ENCODE measurements at regions not wholly inside any gene's neighbourhood (a gene's known extent, or its start where the extent isn't known, plus 50 kb on each side); places are given as distances from the start of the nearest gene placed in this dataset.

DNA sequence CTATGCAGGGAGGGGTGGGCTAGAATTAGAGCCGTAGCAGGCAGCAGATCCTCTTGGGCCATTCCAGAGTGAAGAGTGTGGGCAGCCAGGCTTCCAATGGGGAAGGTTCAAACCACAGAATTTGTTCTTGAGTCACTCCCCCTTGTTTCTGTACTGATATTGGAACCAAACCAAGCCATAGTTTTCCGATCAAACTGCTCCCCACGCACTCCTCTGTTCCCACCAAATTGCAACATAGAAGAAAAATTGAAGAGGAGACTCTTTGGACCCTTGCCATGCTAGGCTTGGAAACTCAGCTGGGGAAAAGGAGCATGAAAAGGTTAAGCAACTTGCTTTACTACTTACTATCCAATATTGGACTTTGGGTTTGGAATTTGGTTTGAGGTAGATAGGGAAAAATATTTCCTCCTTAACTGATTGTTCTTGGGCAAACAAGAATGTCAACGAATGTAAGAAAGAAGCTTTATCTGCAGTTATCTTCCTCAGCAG lies 165.8 kb upstream of the NR3C1 start:
- Histone ChIP-seq H3K4me1 (no peaks in the 10 kb centered on the region), H3K9me3 (no peaks in the 10 kb centered on the region), H3K4me3 (no peak overlapping the region), H3K27me3 (ENCODE audit: low read depth) (no peaks in the 10 kb centered on the region), H3K36me3 (replicated peaks) (no peaks in the 10 kb centered on the region)
- DNase-seq (ENCODE audit: low spot score in 2 of 2): no peak
- in situ Hi-C loops (cut with MboI; ENCODE audit: low sequenced_read_pairs): no loop called here

DNA sequence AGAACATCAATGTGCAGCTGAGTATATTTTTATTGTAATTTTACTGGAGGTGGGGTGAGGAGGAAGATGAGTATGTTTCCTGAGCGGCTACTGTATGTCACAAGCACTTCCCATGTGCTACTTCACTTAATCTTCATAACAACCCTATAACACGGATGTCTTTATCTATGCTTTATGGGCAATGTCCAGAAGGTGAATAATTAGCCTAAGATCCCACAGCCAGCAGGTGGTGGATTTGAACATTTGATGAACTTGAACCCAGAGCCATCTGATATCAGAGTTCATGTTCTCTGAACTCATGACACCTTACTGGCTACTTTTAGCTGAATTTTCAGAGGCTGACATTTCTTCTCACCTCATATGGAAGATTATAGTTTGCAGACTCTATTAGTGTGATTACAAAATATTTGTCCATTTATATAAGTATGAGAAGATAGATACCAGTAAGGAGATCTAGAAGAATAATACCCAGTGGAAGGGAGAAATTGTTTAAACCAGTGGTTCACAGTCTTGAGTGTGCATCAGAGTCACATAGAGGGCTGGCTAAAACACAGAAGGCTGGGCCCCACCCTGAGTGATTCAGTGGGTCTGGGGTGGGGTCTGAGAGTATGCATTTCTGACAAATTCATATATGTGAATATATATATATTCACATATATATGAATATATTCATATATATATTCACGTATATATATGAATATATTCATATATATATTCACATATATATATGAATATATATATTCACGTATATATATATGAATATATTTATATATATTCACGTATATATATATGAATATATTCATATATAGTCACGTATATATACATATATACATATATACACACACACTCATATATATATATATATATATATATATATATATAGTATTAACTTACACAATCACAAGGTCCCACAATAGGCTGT lies 164.4 kb upstream of the NR3C1 start:
- no peak for DNase-seq (ENCODE audit: low spot score in 2 of 2)
- Histone ChIP-seq H3K9me3 (no peaks in the 10 kb centered on the region), H3K36me3 (replicated peaks) (no peaks in the 10 kb centered on the region), H3K4me3 (no peak overlapping the region), H3K4me1 (no peaks in the 10 kb centered on the region), H3K27me3 (ENCODE audit: low read depth) (no peaks in the 10 kb centered on the region)
- in situ Hi-C loops (cut with MboI; ENCODE audit: low sequenced_read_pairs): no loop called here

DNA sequence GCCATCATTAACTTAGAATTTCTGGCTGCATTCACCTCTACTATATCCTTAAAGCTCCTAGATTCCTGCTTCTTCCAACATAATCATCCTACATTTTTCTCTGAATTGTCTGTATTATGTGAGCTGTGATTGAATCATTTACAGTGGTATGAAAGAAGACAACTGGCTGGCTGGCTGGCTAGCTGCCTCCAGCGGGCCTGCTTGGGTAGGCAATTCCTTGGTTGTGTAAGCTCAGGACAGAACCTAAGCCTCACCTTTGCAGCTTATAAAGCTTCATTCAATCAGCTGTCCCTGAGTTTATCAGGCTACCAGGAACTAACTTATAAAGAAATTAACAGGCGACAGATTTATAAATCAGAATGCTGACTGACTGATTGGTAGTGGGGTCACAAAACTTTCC lies 162.7 kb upstream of the NR3C1 start:
- H3K9me3 ChIP-seq: no peaks in the 10 kb centered on the region
- no peaks in the 10 kb centered on the region for H3K4me1 ChIP-seq
- no peak for DNase-seq (ENCODE audit: low spot score in 2 of 2)
- no peaks in the 10 kb centered on the region for H3K27me3 ChIP-seq (ENCODE audit: low read depth)
- H3K4me3 ChIP-seq: no peak overlapping the region
- in situ Hi-C loops (cut with MboI; ENCODE audit: low sequenced_read_pairs): no loop called here
- no peaks in the 10 kb centered on the region for H3K36me3 ChIP-seq (replicated peaks)

DNA sequence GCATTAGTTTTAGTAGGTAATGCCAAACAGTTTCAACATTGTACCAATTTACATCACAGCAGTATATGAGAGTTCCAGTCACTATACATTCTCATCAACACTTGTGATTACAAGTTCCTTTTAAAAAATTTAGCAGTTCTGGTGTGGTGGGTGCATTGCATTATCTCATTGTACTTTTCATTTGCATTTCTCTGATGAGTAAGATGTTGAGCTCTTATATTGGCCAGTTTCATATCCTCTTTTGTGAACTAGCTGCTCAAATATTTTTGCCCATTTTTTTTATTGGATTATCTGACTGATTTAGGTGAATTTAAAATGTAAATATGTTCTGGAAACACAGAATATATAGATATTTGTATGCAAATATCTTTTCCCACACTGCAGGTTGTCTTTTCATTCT lies 160.9 kb upstream of the NR3C1 start:
- no peaks in the 10 kb centered on the region for H3K4me1 ChIP-seq
- no peaks in the 10 kb centered on the region for H3K9me3 ChIP-seq
- DNase-seq (ENCODE audit: low spot score in 2 of 2): no peak
- H3K4me3 ChIP-seq: no peak overlapping the region
- H3K36me3 ChIP-seq (replicated peaks): no peaks in the 10 kb centered on the region
- in situ Hi-C loops (cut with MboI; ENCODE audit: low sequenced_read_pairs): no loop called here
- H3K27me3 ChIP-seq (ENCODE audit: low read depth): no peaks in the 10 kb centered on the region

DNA sequence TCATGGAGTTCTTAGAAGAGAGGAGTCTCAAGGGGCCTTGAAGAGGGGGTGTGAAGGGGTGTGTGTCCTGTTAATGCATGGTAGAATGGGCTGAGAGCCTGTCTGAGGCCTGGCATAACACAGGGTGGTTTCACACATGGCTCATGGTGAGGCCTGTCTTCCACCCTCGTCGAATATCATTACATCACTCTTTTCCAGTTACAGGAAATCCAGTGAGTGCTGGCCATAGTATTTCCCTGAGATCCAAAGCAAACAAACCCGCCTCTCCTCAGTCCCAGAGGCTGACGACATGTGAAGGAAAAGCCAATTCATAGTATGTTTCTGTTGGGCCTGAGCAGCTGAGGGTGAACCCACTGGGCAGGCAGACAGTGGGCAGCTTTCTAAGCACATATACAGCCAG lies 159.4 kb upstream of the NR3C1 start:
- Histone ChIP-seq H3K36me3 (replicated peaks) (no peaks in the 10 kb centered on the region), H3K9me3 (no peaks in the 10 kb centered on the region), H3K27me3 (ENCODE audit: low read depth) (no peaks in the 10 kb centered on the region), H3K4me1 (no peaks in the 10 kb centered on the region), H3K4me3 (no peak overlapping the region)
- no peak for DNase-seq (ENCODE audit: low spot score in 2 of 2)
- in situ Hi-C loops (cut with MboI; ENCODE audit: low sequenced_read_pairs): no loop called here

DNA sequence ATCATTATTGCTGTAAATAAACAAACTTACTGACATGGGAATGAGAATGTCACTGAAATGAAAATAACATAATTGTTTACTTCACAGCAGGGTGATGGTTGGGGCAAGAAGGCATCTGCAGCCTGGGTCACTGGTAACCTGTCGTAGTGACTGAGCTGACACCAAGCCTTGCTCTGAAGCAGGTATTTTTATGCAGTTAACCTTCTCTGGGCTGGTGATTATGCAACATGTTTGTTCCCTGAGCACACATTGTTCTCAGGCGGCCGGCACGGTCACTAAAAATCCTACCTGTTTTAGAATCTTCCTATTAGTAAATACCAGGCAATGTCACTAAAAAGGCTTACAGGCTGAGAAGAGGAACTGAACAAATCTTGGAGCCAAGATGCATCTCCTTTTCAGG lies 157.7 kb upstream of the NR3C1 start:
- Histone ChIP-seq H3K4me1 (no peaks in the 10 kb centered on the region), H3K36me3 (replicated peaks) (no peaks in the 10 kb centered on the region), H3K4me3 (no peak overlapping the region), H3K27me3 (ENCODE audit: low read depth) (no peaks in the 10 kb centered on the region), H3K9me3 (no peaks in the 10 kb centered on the region)
- in situ Hi-C loops (cut with MboI; ENCODE audit: low sequenced_read_pairs): no loop called here
- DNase-seq (ENCODE audit: low spot score in 2 of 2): no peak

DNA sequence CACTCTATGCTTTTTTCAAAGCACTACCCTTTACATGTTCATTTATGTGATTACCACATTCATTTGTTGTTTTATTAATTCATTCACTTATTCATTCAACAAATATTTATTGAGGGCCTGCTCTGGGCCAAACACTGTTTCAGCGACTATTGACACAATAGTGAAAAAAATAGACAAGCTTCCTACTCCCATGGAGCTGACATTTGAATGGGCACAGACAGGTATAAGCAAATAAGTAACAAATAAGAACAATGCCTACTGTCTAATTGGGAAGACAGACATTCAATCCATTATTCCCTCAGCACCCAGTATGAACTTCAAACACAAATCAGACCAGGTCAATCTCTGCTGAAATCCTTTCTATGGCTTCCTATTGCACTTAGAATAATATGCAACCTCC lies 156.9 kb upstream of the NR3C1 start:
- no peak for DNase-seq (ENCODE audit: low spot score in 2 of 2)
- in situ Hi-C loops (cut with MboI; ENCODE audit: low sequenced_read_pairs): no loop called here

DNA sequence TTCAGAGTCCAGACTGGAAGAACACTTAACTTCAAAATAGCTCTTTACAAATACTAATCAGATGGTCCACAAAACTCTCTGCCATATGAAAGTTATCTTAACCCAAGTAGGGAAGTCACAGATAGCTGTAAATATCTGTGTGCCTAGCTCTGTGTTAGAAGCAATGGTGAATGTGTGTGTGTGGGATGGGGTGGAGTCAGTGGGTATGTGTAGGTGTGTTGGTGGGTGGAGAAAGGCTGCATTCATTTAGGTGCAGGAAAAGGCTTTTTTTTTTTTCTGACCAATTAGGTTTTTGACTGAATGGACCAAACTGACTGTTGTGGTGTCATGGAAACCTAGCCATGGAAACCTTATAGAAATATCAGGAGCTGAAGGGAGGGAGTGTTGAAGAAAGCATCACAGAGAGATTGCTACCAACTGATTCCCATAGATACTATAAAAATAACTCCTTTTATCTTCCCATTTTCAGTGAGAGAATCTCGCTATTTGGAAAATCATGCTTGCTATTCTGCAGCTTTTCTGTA lies 156.2 kb upstream of the NR3C1 start:
- DNase-seq (ENCODE audit: low spot score in 2 of 2): no peak
- in situ Hi-C loops (cut with MboI; ENCODE audit: low sequenced_read_pairs): no loop called here
- no peaks in the 10 kb centered on the region for H3K4me1 ChIP-seq
- no peak overlapping the region for H3K4me3 ChIP-seq
- H3K9me3 ChIP-seq: no peaks in the 10 kb centered on the region
- H3K27me3 ChIP-seq (ENCODE audit: low read depth): no peaks in the 10 kb centered on the region
- no peaks in the 10 kb centered on the region for H3K36me3 ChIP-seq (replicated peaks)

More for the DNA sequence above, 156.9 kb upstream of the NR3C1 start:
- no peaks in the 10 kb centered on the region for H3K36me3 ChIP-seq (replicated peaks)
- no peaks in the 10 kb centered on the region for H3K9me3 ChIP-seq
- no peaks in the 10 kb centered on the region for H3K27me3 ChIP-seq (ENCODE audit: low read depth)
- no peaks in the 10 kb centered on the region for H3K4me1 ChIP-seq
- H3K4me3 ChIP-seq: no peak overlapping the region

DNA sequence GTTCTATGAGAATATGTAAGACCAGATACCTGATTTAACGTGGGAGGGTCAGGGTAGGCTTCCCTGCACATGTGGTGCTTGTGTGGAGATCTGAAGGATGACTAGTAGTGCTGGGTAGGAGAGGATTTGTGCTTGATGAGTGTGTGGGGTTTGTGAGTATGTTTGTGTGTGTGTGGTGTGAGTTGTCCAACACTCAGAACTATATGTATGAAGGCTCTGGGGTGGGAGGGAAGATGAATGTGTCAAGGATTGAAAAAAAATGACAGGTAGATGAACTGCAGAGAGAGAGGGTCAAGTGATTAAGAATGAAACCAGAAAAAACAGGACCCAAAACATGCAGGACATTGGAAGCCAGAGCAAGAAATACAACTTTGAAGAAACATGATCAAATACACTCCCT lies 154.6 kb upstream of the NR3C1 start:
- in situ Hi-C loops (cut with MboI; ENCODE audit: low sequenced_read_pairs): no loop called here
- DNase-seq (ENCODE audit: low spot score in 2 of 2): no peak
- no peak overlapping the region for H3K4me3 ChIP-seq
- no peaks in the 10 kb centered on the region for H3K27me3 ChIP-seq (ENCODE audit: low read depth)
- H3K9me3 ChIP-seq: no peaks in the 10 kb centered on the region
- no peaks in the 10 kb centered on the region for H3K4me1 ChIP-seq
- H3K36me3 ChIP-seq (replicated peaks): no peaks in the 10 kb centered on the region

DNA sequence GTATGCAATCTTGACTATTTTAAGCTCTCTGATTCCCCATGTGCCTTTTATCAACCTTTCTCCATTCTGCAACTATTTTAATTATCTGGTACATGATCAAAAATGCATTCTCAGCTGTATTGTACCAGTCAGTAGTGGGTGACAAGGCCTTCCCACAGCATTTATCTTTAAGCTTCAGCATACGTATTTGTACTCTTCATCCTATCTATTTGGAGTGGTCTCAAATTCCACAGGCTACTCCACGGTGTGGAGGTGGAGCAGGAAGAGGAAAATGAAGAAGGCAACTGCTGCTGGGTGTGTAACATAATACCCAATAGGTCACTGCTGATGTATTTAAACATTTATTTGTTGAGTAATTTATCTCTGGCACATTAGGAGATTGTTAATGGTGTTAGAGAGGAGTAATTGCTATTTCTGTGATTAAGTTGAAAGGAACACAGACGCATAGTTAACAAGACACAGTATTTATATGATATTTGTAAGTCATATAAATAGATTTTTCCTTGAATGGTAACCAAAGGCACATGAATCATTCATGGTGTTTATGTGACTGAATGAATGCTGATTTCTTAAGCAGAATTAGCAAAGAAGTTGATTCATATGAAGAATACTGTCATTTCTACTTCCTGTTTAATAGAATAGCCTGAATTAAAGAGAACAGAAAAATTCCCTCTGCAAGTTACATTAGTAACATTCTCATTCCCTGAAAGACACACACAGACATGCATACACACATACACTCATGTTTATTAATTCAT lies 153.8 kb upstream of the NR3C1 start:
- in situ Hi-C loops (cut with MboI; ENCODE audit: low sequenced_read_pairs): no loop called here
- Histone ChIP-seq H3K27me3 (ENCODE audit: low read depth) (no peaks in the 10 kb centered on the region), H3K36me3 (replicated peaks) (no peaks in the 10 kb centered on the region), H3K9me3 (no peaks in the 10 kb centered on the region), H3K4me3 (no peak overlapping the region), H3K4me1 (no peaks in the 10 kb centered on the region)
- no peak for DNase-seq (ENCODE audit: low spot score in 2 of 2)

DNA sequence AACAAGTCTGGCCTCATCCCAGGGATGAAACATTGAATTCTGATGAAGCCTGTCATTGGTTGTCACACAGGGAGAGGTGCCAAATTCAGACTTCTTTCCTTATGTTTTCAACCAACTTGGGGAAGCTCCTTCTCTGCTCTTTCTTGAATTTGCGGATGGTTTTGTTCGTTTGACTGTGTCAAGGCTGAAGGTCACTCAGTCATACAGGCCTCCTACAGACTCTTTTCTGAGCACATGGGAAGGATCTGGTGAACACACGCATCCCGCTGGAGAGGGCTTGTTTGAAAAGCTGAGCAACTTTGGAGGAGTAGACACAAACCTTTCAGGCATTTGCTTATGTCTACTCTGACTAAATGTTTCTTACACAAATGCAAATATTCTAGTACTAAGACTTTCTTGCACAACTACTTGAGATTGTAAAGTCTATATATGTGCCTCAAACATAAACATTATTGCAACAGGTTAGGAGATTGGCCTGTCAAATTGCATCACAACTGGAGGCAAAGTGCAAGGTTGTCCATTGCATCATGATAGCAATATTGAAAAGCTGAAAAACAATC lies 151.5 kb upstream of the NR3C1 start:
- H3K4me1 ChIP-seq: no peaks in the 10 kb centered on the region
- H3K27me3 ChIP-seq (ENCODE audit: low read depth): no peaks in the 10 kb centered on the region
- H3K36me3 ChIP-seq (replicated peaks): no peaks in the 10 kb centered on the region
- no peak for DNase-seq (ENCODE audit: low spot score in 2 of 2)
- H3K4me3 ChIP-seq: no peak overlapping the region
- H3K9me3 ChIP-seq: no peaks in the 10 kb centered on the region
- in situ Hi-C loops (cut with MboI; ENCODE audit: low sequenced_read_pairs): no loop called here

DNA sequence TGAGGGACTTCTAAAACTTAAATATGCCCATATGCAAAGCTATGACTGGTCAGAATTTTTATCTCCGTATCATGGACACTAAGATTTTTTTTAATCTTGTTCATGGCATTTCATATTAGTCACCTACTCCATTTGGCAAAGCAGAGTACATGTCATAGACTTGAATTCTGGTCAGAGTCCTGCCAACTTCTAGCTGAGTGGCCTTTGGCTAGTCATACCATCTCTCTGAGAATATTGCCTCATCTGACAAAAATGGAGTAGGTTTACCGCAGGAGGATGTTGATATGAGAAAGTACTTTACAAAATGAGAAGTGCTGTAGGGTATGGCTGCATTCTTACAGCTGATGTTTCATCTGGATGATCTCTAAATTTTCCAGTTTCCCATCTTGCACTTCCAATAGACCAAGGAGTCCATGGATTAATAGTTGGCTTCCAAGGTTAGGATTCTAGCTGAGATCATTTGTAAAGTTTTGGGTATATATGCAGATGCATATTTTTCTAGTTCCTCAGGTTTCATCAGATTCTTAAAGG lies 150.8 kb upstream of the NR3C1 start:
- no peaks in the 10 kb centered on the region for H3K4me1 ChIP-seq
- H3K4me3 ChIP-seq: no peak overlapping the region
- no peak for DNase-seq (ENCODE audit: low spot score in 2 of 2)
- H3K36me3 ChIP-seq (replicated peaks): no peaks in the 10 kb centered on the region
- no peaks in the 10 kb centered on the region for H3K9me3 ChIP-seq
- in situ Hi-C loops (cut with MboI; ENCODE audit: low sequenced_read_pairs): no loop called here
- no peaks in the 10 kb centered on the region for H3K27me3 ChIP-seq (ENCODE audit: low read depth)

DNA sequence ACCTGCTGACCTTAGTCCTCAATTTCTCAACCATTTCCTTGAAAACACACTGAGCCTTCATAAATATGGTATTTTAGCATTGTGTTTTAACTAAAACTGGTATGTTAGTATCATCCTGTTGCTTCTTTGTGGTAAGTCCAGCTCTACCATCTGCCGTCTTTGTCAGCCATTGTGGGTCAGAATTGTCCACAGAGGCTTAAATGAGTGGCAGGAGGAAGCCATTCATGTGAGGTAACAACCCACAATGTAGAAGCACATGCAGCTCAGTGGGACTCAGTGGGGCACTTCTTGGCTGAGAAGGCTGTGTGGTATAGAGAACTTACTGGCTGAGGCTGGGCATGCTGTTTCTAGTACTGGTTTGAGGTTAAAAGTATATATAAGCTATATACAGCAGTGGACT lies 149.2 kb upstream of the NR3C1 start:
- no peak overlapping the region for H3K4me3 ChIP-seq
- DNase-seq (ENCODE audit: low spot score in 2 of 2): no peak
- H3K4me1 ChIP-seq: no peaks in the 10 kb centered on the region
- no peaks in the 10 kb centered on the region for H3K27me3 ChIP-seq (ENCODE audit: low read depth)
- H3K36me3 ChIP-seq (replicated peaks): no peaks in the 10 kb centered on the region
- no peaks in the 10 kb centered on the region for H3K9me3 ChIP-seq
- in situ Hi-C loops (cut with MboI; ENCODE audit: low sequenced_read_pairs): no loop called here
